NCI-H2081 (cell line): ENCODE measurements at regions not wholly inside any gene's neighbourhood (a gene's known extent, or its start where the extent isn't known, plus 50 kb on each side); places are given as distances from the start of the nearest gene placed in this dataset.
A peak's percentile ranks its signal among the peaks of the same experiment; 100 is the strongest.

Source experiments
- DNase-seq, 2 experiments: peaks; one replicate each; lab custom pipeline; 2025; lab: John Stamatoyannopoulos, UW

GRCh38 chr3:120544361-120544760 is 51.8 kb upstream of the NDUFB4 start:
- no peak for DNase-seq

GRCh38 chr3:120536642-120537041 is 59.5 kb upstream of the NDUFB4 start:
- peak in 1 of 2 experiments; percentile 12 for DNase-seq

DNA sequence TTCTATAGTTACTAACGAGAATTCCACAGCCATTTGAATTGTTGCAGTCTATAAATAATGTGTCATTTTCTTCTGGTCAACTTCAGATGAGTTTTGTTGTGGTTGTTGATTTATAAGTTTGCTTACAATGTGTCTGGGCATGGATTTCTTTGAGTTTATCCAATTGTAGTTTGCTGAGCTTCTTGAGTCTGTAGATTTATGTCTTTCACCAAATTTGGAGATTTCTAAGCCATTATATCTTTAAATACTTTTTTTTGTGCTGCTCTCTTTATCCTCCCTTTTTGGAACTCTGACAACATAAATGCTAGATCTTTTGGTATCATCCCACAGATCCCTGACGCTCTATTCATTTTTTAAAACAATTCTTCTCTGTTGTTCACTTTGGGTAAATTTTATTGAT is 63.2 kb upstream of the NDUFB4 start:
- DNase-seq, result no peak

- no peak for DNase-seq
Measured at GRCh38 chr3:120528163-120528562, 68.0 kb upstream of the NDUFB4 start.

GRCh38 chr3:120526011-120526870 is 69.9 kb upstream of the NDUFB4 start:
- no peak for DNase-seq

GRCh38 chr3:120524171-120524923 is 71.8 kb upstream of the NDUFB4 start:
- no peak for DNase-seq

- DNase-seq, result no peak
Measured at GRCh38 chr3:120516136-120516535, 65.3 kb upstream of the FSTL1 start.

GRCh38 chr3:120512655-120513054 is 61.9 kb upstream of the FSTL1 start:
- no peak for DNase-seq

DNA sequence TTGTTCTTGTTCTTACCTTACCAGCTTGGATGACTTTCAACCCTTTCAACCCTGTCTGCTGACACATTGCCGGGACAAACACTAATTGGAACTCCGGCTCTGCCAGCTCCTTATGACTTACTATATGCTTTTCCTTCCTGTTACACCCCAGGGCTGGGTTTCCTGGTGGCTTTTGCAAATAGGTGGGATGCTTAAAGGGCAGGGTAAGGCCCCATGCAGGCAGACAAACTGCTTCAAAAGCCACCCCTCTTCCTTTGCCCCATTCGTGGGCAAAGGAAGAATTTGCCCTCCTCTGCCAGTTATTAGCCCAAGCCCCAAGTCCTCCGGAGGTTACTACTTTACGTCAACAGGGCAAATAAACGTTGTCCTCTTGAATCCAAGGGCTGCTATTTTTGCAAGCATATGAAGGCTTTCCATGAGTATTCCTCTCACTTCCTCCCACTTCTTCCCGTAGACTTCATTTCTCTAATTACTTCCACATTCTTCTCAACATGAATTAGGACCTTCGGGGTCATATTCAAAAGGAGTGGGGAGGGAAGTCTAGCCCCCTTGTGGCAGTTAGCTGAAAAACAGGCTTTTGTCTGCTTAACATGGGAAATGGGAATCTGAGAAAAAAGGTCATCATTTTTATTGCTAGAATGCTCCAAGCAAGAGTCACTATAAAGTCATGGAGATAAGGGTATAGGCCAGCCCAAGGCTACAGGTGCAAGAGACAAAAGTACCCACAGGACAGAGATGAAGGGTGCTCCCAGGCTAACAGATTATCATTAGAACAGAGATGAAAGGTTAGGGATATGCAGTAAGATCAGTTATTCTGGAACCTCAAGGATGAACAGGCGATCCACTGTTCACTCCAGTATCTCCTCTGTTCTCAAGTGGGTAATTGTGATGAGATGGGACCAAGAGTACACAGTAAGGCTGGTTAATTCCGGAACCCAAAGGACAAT is 56.3 kb upstream of the FSTL1 start:
- peak in 1 of 2 experiments; percentile 3 for DNase-seq

- DNase-seq, result no peak
Measured at GRCh38 chr3:120506076-120506827, 55.5 kb upstream of the FSTL1 start.

DNA sequence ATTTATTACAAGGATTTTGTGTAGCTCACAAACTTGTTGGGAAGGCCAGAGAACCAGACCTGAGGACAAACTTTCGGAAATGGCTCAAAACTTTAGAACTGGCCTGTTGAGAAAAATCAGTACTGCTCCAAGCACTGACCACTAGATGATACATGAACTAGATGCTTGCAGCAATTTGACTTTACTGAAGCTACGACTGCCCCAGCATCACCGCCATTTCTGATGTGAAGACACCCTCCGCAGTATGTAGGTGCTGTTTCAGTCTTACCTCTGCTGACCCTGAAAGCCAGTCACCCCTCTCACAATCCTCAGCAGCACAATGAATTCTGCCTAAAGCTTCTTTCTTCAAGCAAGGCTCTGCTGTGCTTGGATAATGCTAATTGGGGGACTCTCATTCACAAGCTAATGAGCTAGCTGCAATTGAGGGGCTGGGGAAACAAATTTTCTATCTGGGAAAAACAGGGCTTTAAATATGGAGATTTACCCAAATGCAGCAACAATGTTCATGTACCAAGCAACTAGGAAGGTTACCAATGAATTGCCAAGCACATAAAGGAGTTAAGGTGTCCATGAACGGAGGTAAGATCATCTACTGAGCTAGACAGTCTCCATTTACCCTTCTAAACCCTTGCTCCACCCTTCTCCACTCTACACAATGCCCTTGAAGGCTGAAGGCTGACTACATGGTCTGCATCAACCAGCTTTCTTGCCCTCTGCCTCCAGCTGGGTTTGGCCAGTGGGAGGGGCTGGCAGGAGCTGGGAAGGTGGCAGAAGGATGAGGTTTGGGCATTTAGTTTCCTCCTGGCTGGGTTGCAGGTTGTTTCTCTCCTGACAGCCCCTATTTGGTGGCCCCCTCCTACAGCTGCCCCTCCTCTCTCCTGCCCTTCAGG is 53.2 kb upstream of the FSTL1 start:
- no peak for DNase-seq

- no peak for DNase-seq
Measured at GRCh38 chr3:120502116-120502515, 51.3 kb upstream of the FSTL1 start.
